Endothelial cell of umbilical vein (primary cell): ENCODE measurements at regions not wholly inside any gene's neighbourhood (a gene's known extent, or its start where the extent isn't known, plus 50 kb on each side); places are given as distances from the start of the nearest gene placed in this dataset.

Experiments used
- BruUV-seq: library from RNA; stranded (reverse); fragments of 400-500 nt; replicated peaks from 2 replicates; lab custom pipeline; 2021; lab: Mats Ljungman, UMichigan
- CTCF ChIA-PET: fragments of 300-600, 350-600 bp; sonication (Branson Sonifier 250); formaldehyde crosslinking; loops from one replicate; lab custom pipeline; 2021; ENCODE audit warnings: antibody characterized with exemption, inconsistent platforms; lab: Charles Lee
- POLR2A ChIA-PET: fragments of 300-600, 350-600 bp; sonication (Branson Sonifier 250); formaldehyde crosslinking; loops from one replicate; lab custom pipeline; 2021; ENCODE audit warnings: antibody characterized with exemption, inconsistent platforms; lab: Charles Lee
- DNase-seq: peaks from one replicate; pipeline ENCODE4 v3.0.0-alpha.2; 2011; ENCODE audit warnings: low read depth, low spot score
- FAIRE-seq: peaks from 2 replicates; lab custom pipeline; 2011; peaks lifted over from hg19 to GRCh38; lab: Jason Lieb, UNC
- H2AFZ ChIP-seq: 2 replicates; pipeline ENCODE4 v1.6.0; 2012; ENCODE audit warnings: low read depth, low read length, control low read depth, inconsistent platforms
- H3K27ac ChIP-seq: 2 replicates; pipeline ENCODE4 v1.5.1; 2011; ENCODE audit warnings: low read depth, mild to moderate bottlenecking, control low read depth, low read length, moderate library complexity; ENCODE audit not compliant: insufficient read depth
- H3K27me3 ChIP-seq, 2 experiments: 2 replicates each; pipeline versions ENCODE4 v1.6.0 to v1.6.1; 2011; ENCODE audit warnings: low read length in 2 of 2, mixed read lengths in 1 of 2; ENCODE audit not compliant: control insufficient read depth in 2 of 2, insufficient read depth in 2 of 2
- H3K36me3 ChIP-seq, 2 experiments: 2 replicates in 1 of 2; 3 replicates in 1 of 2; pipeline ENCODE4 v1.5.1; 2011; ENCODE audit warnings: low read length in 2 of 2, mild to moderate bottlenecking in 1 of 2, moderate library complexity in 1 of 2; ENCODE audit not compliant: control insufficient read depth in 2 of 2, insufficient read depth in 2 of 2; ENCODE audit errors: extremely low read depth in 1 of 2
- H3K4me1 ChIP-seq: 3 replicates; pipeline ENCODE4 v1.5.1; 2011; ENCODE audit warnings: mild to moderate bottlenecking, low read length; ENCODE audit not compliant: control insufficient read depth, insufficient read depth; ENCODE audit errors: extremely low read depth
- H3K4me2 ChIP-seq: 2 replicates; pipeline ENCODE4 v1.6.1; 2011; ENCODE audit warnings: low read length, control low read depth, mixed read lengths; ENCODE audit not compliant: insufficient read depth
- H3K4me3 ChIP-seq, 3 experiments: fragments of 200-600 bp in 1 of 3; sonication (generic), shearing (Covaris generic) in 1 of 3; replicated peaks in 1 of 3; 2 replicates each; pipeline ENCODE4 v1.5.1; 2011 to 2016; ENCODE audit warnings: control low read depth in 3 of 3, low read length in 3 of 3, mild to moderate bottlenecking in 2 of 3, inconsistent platforms in 1 of 3, low read depth in 1 of 3, moderate library complexity in 1 of 3; ENCODE audit not compliant: insufficient read depth in 1 of 3
- H3K79me2 ChIP-seq: 2 replicates; pipeline ENCODE4 v1.6.0; 2012; ENCODE audit warnings: low read length, inconsistent platforms; ENCODE audit not compliant: control insufficient read depth, insufficient read depth
- H3K9ac ChIP-seq: replicated peaks from 2 replicates; pipeline ENCODE3; 2011; ENCODE audit warnings: low read length, control low read depth; ENCODE audit not compliant: insufficient read depth; ENCODE audit errors: extremely low read depth
- H3K9me1 ChIP-seq: replicated peaks from 3 replicates; pipeline ENCODE4 v1.6.0; 2011; ENCODE audit warnings: mild to moderate bottlenecking, low read length; ENCODE audit not compliant: control insufficient read depth, insufficient read depth; ENCODE audit errors: extremely low read depth
- H3K9me3 ChIP-seq: replicated peaks from 2 replicates; pipeline ENCODE4 v1.5.1; 2012; ENCODE audit warnings: low read length, inconsistent platforms; ENCODE audit not compliant: control insufficient read depth, insufficient read depth
- H4K20me1 ChIP-seq: replicated peaks from 2 replicates; pipeline ENCODE3; 2011; ENCODE audit warnings: mild to moderate bottlenecking, low read length; ENCODE audit not compliant: control insufficient read depth, insufficient read depth; ENCODE audit errors: extremely low read depth
- EZH2 ChIP-seq: IDR thresholded peaks from 2 replicates; pipeline ENCODE4 v1.6.1; 2012; ENCODE audit warnings: borderline replicate concordance, low read depth, mild to moderate bottlenecking, moderate library complexity, low read length, inconsistent platforms; ENCODE audit not compliant: severe bottlenecking
- FOS ChIP-seq: IDR thresholded peaks from 2 replicates; pipeline ENCODE4 v1.6.1; 2011; ENCODE audit warnings: mild to moderate bottlenecking, low read length, moderate library complexity, borderline replicate concordance; ENCODE audit not compliant: insufficient read depth
- GATA2 ChIP-seq: IDR thresholded peaks from 2 replicates; pipeline ENCODE4 v1.7.0; 2011; ENCODE audit warnings: low read depth, mild to moderate bottlenecking, moderate library complexity, mixed read lengths, low read length; ENCODE audit not compliant: insufficient read length, insufficient read depth
- JUN ChIP-seq: IDR thresholded peaks from 2 replicates; pipeline ENCODE4 v1.6.1; 2011; ENCODE audit warnings: borderline replicate concordance, low read depth; ENCODE audit not compliant: insufficient read length, insufficient read depth
- MYC ChIP-seq: IDR thresholded peaks from one replicate; pipeline ENCODE4 v1.6.1; 2011; ENCODE audit warnings: mild to moderate bottlenecking, low read depth, low read length
- POLR2A ChIP-seq: IDR thresholded peaks from 2 replicates; pipeline ENCODE4 v1.6.1; 2012; ENCODE audit warnings: low read depth, mild to moderate bottlenecking, control low read depth, low read length
- POLR2AphosphoS5 ChIP-seq: IDR thresholded peaks from 2 replicates; pipeline ENCODE4 v1.6.1; 2012; ENCODE audit warnings: low read depth, mild to moderate bottlenecking, control low read depth, low read length, moderate library complexity; ENCODE audit not compliant: insufficient read depth
- dilution Hi-C: fragments of 300-500 bp; cut with MboI; formaldehyde crosslinking; loops from one replicate; pipeline ENCODE4 v1.15.0; 2019; ENCODE audit warnings: low sequenced_read_pairs; ENCODE audit not compliant: extremely low pct_ligation_motif_present
- intact Hi-C: fragments of 100-400 bp; cut with micrococcal nuclease; formaldehyde crosslinking; loops from one replicate; pipeline ENCODE4 v1.10.0; 2022
- TF ChIP-seq, protein P1 (sequence below), 2 donors: IDR thresholded peaks; 1 replicate in 1 of 2; 2 replicates in 1 of 2; pipeline ENCODE4 v1.5.1; 2011; ENCODE audit warnings: low read length in 2 of 2, mild to moderate bottlenecking in 2 of 2, moderate library complexity in 2 of 2, control low read depth in 1 of 2, inconsistent platforms in 1 of 2, low read depth in 1 of 2; ENCODE audit not compliant: insufficient read depth in 1 of 2; ENCODE audit errors: extremely low read depth in 1 of 2
- TF ChIP-seq, protein P2 (sequence below): IDR thresholded peaks from 2 replicates; pipeline ENCODE4 v1.6.1; 2011; ENCODE audit not compliant: insufficient read depth, insufficient read length

DNA sequence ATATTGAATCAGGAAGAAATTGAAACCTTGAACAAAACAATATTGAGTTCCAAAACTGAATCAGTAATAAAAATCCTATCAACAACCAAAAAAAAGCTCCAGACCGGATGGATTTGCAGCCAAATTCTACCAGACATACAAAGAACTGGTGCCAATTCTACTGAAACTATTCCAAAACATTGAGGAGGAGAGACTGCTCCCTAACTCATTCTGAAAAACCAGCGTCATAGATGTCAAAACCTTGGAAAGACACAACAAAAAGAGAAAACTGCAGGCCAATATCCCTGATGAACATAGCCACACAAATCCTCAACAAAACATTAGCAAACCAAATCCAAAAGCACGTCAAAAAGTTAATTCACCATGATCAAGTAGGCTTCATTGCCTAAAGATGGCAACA is 353.8 kb downstream of the TMEM135 start:
- no peak overlapping the region for H3K9ac ChIP-seq
- no peaks in the 10 kb centered on the region for H3K9me1 ChIP-seq
- H3K9me3 ChIP-seq, result no peaks in the 10 kb centered on the region
- no peaks in the 10 kb centered on the region for H3K79me2 ChIP-seq
- no peak overlapping the region for H3K4me2 ChIP-seq
- no peak overlapping the region for H2AFZ ChIP-seq
- FAIRE-seq (no peak), DNase-seq (no peak)
- ChIA-PET POLR2A (no interaction called here), CTCF (no interaction called here)
- no TSS peak for BruUV-seq
- no peaks in the 10 kb centered on the region for H4K20me1 ChIP-seq
- intact Hi-C loops (no loop called here), dilution Hi-C loops (no loop called here)
- no peak overlapping the region for H3K4me3 ChIP-seq
- H3K27ac ChIP-seq, result no peak overlapping the region
- TF ChIP-seq MYC (no peak), FOS (no peak), POLR2AphosphoS5 (no peak), GATA2 (no peak), EZH2 (no peak), JUN (no peak), POLR2A (no peak)
- TF ChIP-seq, protein P1, sequence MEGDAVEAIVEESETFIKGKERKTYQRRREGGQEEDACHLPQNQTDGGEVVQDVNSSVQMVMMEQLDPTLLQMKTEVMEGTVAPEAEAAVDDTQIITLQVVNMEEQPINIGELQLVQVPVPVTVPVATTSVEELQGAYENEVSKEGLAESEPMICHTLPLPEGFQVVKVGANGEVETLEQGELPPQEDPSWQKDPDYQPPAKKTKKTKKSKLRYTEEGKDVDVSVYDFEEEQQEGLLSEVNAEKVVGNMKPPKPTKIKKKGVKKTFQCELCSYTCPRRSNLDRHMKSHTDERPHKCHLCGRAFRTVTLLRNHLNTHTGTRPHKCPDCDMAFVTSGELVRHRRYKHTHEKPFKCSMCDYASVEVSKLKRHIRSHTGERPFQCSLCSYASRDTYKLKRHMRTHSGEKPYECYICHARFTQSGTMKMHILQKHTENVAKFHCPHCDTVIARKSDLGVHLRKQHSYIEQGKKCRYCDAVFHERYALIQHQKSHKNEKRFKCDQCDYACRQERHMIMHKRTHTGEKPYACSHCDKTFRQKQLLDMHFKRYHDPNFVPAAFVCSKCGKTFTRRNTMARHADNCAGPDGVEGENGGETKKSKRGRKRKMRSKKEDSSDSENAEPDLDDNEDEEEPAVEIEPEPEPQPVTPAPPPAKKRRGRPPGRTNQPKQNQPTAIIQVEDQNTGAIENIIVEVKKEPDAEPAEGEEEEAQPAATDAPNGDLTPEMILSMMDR (IDR thresholded peaks at IDR 0.05; ENCODE audit: extremely low read depth in 1 of 2, insufficient read depth in 1 of 2, low read depth in 1 of 2, low read length in 2 of 2), result no peak
- TF ChIP-seq, protein P2, sequence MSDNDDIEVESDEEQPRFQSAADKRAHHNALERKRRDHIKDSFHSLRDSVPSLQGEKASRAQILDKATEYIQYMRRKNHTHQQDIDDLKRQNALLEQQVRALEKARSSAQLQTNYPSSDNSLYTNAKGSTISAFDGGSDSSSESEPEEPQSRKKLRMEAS, result no peak
- peaks cover 2% of the 10 kb centered on the region for H3K4me1 ChIP-seq
- H3K27me3 ChIP-seq, result no peaks in the 10 kb centered on the region
- H3K36me3 ChIP-seq, result no peaks in the 10 kb centered on the region
